ENCODE measurements at regions not wholly inside any gene's neighbourhood (a gene's known extent, or its start where the extent isn't known, plus 50 kb on each side); places are given as distances from the start of the nearest gene placed in this dataset.
"Not testable (repeated sequence)": the region's sequence is repeated elsewhere in the genome, so short reads cannot be mapped to it uniquely, and the experiment has no call there.

- DNase-seq (ENCODE audit: low read depth in 2 of 3, low spot score in 1 of 3): no peak
Measured at GRCh38 chr10:29189256-29189655, 99.6 kb upstream of the LYZL1 start.

GRCh38 chr10:29191674-29192073, 97.2 kb upstream of the LYZL1 start:
- DNase-seq (ENCODE audit: low read depth in 2 of 3, low spot score in 1 of 3): no peak

GRCh38 chr10:29199339-29199738, 89.5 kb upstream of the LYZL1 start:
- no peak for DNase-seq (ENCODE audit: low read depth in 2 of 3, low spot score in 1 of 3)

GRCh38 chr10:29199941-29200679, 88.8 kb upstream of the LYZL1 start:
- no peak for DNase-seq (ENCODE audit: low read depth in 2 of 3, low spot score in 1 of 3)

GRCh38 chr10:29202386-29202940, 86.4 kb upstream of the LYZL1 start:
- no peak for DNase-seq (ENCODE audit: low read depth in 2 of 3, low spot score in 1 of 3)

- no peak for DNase-seq (ENCODE audit: low read depth in 2 of 3, low spot score in 1 of 3)
Measured at GRCh38 chr10:29203432-29203831, 85.4 kb upstream of the LYZL1 start.

- no peak for DNase-seq (ENCODE audit: low read depth in 2 of 3, low spot score in 1 of 3)
Measured at GRCh38 chr10:29204070-29204800, 84.6 kb upstream of the LYZL1 start.

- no peak for DNase-seq (ENCODE audit: low read depth in 2 of 3, low spot score in 1 of 3)
Measured at GRCh38 chr10:29205787-29206186, 83.1 kb upstream of the LYZL1 start.

- no peak for DNase-seq (ENCODE audit: low read depth in 2 of 3, low spot score in 1 of 3)
Measured at GRCh38 chr10:29208845-29209244, 80.0 kb upstream of the LYZL1 start.

GRCh38 chr10:29209830-29210229, 79.0 kb upstream of the LYZL1 start:
- DNase-seq (ENCODE audit: low read depth in 2 of 3, low spot score in 1 of 3): no peak

- DNase-seq (ENCODE audit: low read depth in 2 of 3, low spot score in 1 of 3): no peak
Measured at GRCh38 chr10:29210266-29210868, 78.5 kb upstream of the LYZL1 start.

GRCh38 chr10:29212597-29212996, 76.3 kb upstream of the LYZL1 start:
- no peak for DNase-seq (ENCODE audit: low read depth in 2 of 3, low spot score in 1 of 3)

GRCh38 chr10:29214551-29214950, 74.3 kb upstream of the LYZL1 start:
- DNase-seq (ENCODE audit: low read depth in 2 of 3, low spot score in 1 of 3): no peak

GRCh38 chr10:29217292-29217738, 71.6 kb upstream of the LYZL1 start:
- no peak for DNase-seq (ENCODE audit: low read depth in 2 of 3, low spot score in 1 of 3)

GRCh38 chr10:29223326-29223725, 65.5 kb upstream of the LYZL1 start:
- DNase-seq (ENCODE audit: low read depth in 2 of 3, low spot score in 1 of 3): no peak

GRCh38 chr10:29224631-29225030, 64.2 kb upstream of the LYZL1 start:
- DNase-seq (ENCODE audit: low read depth in 2 of 3, low spot score in 1 of 3): no peak

GRCh38 chr10:29227201-29227600, 61.7 kb upstream of the LYZL1 start:
- no peak for DNase-seq (ENCODE audit: low read depth in 2 of 3, low spot score in 1 of 3)

GRCh38 chr10:29228562-29228961, 60.3 kb upstream of the LYZL1 start:
- no peak for DNase-seq (ENCODE audit: low read depth in 2 of 3, low spot score in 1 of 3)

GRCh38 chr10:29229258-29229705, 59.6 kb upstream of the LYZL1 start:
- no peak for DNase-seq (ENCODE audit: low read depth in 2 of 3, low spot score in 1 of 3)

GRCh38 chr10:29236910-29237309, 52.0 kb upstream of the LYZL1 start:
- DNase-seq (ENCODE audit: low read depth in 2 of 3, low spot score in 1 of 3): not testable (repeated sequence)

- no peak for DNase-seq (ENCODE audit: low read depth in 2 of 3, low spot score in 1 of 3)
Measured at GRCh38 chr10:29237786-29238185, 51.1 kb upstream of the LYZL1 start.

Measured in stimulated activated CD4-positive, alpha-beta T cell treated with anti-CD3 and anti-CD28 coated beads, Interleukin-12 subunit alpha, Interleukin-12 subunit beta, amount 100 ng/mL, for 48 hours (primary cell).